HT1080 (cell line): ENCODE measurements at regions not wholly inside any gene's neighbourhood (a gene's known extent, or its start where the extent isn't known, plus 50 kb on each side); places are given as distances from the start of the nearest gene placed in this dataset.

Source experiments
- DNase-seq: peaks from one replicate; pipeline ENCODE4 v3.0.0-alpha.2; 2015; ENCODE audit warnings: low read depth

DNA sequence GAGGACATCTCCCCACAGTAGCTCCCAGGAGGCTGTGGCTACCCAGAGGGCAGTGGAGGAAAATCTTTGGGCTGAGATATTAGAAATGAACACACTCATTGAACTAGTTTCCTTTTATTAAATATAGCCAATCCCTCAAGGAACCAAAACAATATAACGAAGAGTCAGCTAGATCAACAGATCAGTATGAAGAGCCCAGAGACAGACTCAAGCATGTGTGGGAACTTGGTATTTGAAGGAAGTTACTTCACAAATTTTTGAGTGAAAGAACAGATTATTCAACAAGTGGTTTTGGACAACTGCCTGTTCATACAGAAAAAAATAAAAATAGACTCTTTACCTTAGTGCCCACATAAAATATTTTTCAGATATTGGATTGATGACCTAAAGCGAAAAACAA is 183.6 kb upstream of the PMFBP1 start:
- DNase-seq = no peak

GRCh38 chr16:72349719-72350118 is 177.8 kb upstream of the PMFBP1 start:
- DNase-seq = no peak

DNA sequence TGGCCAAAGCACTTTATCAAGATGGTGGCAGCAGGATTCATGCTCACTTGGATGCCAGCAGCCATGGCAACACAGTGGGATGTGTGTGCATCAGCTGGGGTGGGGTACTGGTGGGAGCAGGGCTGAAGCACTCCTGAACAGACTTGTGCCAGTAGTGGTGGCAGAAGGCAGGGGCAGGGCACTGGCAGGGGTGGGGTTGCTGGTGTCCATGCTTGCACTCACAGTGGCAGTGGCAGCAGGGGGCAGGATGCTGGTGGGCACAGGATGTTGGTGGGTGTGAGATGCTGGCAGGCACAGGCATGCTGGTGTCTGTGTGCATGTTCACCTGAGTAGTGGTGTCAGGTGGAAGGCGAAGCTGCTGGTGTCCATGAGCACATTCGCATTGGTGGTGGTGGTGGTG is 161.0 kb upstream of the PMFBP1 start:
- no peak for DNase-seq

DNA sequence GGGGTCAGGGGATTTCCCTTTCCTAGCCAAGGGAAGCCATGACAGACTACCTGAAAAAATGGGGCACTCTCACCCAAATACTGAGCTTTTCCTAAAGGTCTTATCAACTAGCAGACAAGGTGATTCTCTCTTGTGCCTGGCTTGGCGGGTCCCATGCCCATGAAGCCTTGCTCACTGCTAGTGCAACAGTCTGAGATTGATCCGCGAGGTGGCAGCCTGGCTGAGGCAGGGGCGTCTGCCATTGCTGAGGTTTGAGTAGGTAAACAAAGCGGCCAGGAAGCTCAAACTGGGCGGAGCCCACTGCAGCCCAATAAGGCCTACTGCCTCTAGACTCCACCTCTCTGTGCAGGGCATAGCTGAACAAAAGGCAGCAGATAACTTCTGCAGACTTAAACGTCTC is 152.6 kb upstream of the PMFBP1 start:
- no peak for DNase-seq

DNA sequence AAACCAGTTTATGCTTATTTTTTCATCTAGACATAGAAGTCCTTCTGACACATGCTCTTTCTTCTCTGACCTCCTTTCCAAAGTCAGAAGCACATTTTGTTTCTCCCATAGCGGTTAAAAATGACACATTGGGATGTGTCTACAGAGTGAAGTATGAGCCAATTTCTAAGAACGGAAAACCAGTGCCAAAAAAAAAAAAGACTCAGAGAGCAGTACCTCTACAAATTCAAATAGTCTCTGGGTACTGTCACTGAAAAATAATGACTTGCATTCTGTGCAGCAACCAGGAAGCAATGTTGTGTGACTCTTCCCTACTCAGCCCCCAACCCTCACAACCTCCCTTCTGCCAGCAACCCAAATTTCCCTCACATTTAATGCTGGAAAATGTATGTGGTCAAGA is 145.5 kb upstream of the PMFBP1 start:
- DNase-seq = peak; percentile 1

GRCh38 chr16:72313903-72314302 is 141.9 kb upstream of the PMFBP1 start:
- no peak for DNase-seq

DNA sequence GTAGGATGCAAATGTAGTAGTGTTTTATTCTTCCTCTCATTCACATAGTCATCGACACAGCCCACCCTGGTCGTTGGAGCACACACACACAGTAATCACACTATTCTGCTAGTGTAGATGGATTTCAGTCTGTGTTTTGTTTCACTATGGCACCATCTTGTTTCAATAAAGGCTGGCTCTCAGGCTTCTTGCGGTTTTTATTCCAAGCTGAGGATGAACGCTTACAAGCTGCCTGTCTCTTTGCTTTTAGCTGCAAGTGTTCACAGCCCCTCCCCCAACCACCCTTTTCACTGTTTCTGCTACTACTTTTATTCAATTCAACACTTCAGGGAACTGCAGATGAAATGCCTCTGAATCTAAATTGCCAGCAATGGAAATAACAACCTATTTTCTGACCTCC is 140.9 kb upstream of the PMFBP1 start:
- DNase-seq = no peak

DNA sequence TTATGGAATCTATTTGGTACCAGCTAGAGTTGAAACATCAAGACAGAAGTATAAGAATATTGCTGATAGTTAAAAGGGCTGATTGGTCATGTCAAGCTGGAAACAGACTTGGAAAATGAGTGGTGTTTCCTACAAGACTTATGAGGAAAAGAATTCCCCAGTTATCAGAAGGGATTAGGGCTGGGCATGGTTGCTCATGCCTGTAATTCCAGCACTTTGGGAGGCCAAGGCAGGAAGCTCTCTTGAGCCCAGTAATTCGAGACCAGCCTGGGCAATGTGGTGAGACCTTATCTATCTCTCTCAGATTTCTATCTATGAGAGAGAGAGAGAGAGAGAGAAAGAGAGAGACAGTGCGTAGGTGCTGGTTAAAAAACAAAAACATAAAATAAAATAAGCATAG is 139.5 kb upstream of the PMFBP1 start:
- DNase-seq = no peak

- no peak for DNase-seq
Observed at GRCh38 chr16:72309001-72309400, 137.0 kb upstream of the PMFBP1 start.

- no peak for DNase-seq
Observed at GRCh38 chr16:72308396-72308795, 136.4 kb upstream of the PMFBP1 start.

DNA sequence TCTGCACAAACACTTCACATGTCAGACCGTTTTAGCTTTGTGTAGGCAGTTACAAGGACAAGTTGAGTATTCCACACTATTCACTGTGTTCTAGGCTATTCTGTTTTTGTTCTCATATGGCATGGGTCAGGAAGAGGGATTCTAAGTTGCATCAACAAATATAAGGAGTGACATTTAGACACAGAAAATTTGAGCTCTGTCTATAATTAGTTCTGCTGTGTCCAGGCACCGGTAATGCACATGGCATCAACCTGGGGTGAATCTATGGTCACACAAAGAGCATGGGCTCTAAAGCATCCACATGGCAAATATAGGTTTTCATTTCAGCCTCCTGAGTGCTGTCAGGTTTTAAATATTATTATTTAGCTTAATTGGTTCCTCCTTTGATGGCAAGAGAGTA is 130.4 kb upstream of the PMFBP1 start:
- DNase-seq = no peak

DNA sequence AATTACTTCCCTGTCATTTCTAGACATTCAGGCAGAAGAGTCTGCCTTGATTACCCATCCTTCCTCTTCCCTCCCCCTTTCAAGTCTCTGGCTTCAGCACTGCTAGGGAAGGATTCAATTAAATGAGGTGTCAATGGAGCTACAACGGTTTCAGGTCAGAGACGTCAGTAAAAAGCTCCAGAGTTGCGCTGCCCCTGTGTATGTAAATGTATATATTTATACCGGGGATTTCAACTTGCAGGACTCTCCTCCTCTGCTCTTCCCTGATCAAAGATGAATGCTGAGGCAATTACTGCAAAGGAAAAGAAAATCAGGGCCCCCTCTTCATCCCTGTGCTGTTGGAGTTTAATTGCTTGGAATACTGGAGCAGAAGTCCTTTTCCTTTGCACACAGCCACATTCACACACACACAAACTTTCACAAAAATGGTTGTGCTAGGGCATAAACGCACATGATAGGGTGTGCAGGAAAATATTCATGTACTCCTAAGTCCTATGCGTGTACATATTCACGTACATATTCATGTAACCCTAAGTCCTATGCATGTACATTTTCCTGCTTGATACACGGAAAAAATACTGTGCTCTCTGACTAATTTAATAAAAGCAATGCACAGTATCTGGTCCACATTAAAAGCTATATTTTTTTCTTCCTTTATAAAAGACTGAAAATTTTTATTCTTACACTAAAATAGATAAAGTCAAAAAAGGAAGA is 129.7 kb upstream of the PMFBP1 start:
- no peak for DNase-seq

DNA sequence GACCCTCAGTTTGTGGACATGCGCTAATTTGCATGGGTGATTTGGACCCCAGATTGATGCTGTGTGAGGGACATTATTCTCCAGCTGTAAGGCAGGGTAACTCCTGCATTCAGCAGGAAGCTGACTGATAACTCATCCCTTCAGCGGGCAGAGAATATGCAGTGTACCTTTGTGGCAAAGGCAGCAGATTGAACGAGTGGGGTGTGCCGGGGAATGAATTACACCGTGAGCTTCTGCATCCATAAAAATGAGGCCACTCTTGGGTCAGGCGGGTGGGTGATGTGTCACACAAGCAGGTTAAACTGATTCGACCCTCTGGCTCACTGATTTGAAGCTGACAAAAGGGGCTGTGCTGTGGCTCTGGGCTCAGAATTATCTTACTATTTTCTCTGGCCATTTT is 128.9 kb upstream of the PMFBP1 start:
- DNase-seq = peak; percentile 10

DNA sequence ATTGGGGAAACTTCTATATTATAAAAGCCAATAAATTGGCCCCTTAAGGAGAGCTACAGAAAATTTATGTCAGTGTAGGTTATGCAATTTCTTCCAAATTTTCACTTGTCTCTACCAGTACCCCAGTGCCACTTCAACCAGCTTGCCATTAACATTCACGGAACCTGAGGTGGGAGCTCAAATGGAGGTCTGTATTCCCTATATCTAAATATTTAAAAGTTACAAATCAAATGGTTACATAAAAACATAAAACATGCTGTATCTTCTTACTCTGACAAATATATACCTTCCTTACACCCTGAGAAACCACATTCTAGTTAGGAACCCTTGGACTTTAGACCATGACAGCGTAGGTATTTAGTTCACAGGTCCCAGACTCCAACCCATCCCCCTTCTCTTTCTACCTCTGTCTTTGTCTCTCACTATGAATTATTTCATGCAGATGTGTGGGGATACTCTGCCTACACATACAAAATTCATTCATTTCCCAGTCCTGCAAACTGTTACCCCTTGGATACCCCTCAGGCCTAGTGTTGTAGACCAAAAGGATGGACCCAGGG is 127.8 kb upstream of the PMFBP1 start:
- DNase-seq = no peak

DNA sequence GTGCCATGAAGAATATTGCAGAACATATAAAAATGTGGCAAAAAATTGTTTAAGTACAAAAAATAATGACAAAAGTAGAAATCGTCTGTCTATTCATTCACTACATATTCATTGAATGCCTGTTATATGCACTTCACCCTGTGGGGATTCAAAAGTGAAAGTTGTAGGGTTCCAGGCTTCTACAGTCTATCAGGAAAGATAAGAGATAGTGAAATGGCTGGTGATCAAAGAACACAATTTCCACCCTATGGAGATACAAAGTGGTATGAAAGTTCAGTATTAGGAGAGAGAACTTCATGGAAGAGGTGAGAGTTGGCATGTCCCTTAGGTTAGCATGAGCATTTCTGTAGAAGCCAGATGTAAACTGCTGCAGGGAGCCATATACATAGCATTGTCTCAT is 127.0 kb upstream of the PMFBP1 start:
- DNase-seq = no peak

- no peak for DNase-seq
Observed at GRCh38 chr16:72295914-72296313, 124.0 kb upstream of the PMFBP1 start.

DNA sequence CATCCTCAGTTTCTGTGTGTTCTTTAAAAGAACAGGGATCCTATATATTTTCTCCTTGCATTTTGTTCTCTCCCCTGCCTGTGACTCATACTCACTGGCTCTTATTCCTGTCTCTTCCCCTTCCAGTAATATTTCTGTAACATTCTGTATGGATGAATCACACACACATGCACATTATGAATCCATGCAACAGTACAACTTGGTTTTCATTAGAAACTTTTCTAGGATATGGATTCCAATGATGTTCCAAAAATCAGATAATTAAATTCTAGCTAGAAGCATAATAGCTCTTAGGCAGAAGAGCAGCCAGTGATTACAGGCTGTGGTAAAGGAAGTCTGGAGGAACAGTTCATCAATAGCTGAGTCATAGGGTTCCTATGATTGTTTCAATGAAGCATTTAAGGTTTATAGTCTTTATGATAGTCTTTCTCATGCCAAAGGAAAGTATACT is 119.6 kb upstream of the PMFBP1 start:
- peak; percentile 93 for DNase-seq

- no peak for DNase-seq
Observed at GRCh38 chr16:72291121-72291520, 119.2 kb upstream of the PMFBP1 start.

- DNase-seq = no peak
Observed at GRCh38 chr16:72287649-72288048, 115.7 kb upstream of the PMFBP1 start.

DNA sequence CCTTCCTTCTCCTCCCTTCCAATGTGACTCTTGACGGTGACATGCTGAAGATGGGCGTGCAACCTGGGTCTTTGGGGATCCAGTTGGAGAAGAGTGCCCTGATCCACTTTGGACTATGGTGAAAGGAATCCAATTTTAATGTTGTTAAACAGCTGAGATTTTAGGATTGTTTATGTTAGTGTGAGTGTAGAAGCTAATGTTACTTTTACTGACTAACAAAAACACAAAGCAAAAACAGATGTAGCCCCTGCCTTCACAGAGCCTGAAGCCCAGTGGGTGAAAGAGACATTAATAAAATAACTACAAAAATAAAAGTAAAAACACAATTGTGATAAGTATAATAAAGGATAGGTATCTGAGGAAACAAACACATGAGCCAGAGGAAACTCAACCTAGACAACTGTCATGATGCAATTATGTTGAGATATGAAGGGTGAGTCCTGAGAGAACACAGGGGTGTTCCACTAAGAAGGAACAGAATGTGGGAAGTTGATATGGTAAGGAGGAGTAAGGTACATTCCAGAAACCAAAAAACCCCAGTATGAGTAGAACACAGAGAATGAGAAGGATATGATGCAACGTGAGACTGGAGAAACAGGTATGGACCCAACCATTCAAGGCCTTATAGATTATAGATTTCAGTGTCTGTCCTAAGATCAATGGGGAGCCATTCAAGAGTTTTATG is 115.1 kb upstream of the PMFBP1 start:
- DNase-seq = no peak

DNA sequence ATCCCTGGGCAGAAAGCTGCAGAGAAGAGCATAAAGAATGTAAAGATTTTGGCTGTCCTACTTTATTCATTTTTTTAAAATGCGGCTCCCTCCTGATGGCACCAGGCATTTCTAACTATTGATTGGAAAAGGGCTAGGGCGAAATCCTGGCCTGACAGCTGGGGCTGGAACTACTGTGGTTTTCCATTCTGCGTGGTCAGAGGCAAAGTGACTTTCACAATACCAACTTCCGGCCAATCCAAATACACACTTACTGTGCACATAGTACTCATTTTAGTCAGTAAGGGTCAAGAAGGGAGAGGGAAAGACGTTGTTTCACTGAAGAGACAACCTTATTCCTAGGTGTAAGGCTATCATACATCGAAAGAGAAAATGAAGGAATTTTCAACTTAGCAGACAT is 113.8 kb upstream of the PMFBP1 start:
- DNase-seq = no peak

DNA sequence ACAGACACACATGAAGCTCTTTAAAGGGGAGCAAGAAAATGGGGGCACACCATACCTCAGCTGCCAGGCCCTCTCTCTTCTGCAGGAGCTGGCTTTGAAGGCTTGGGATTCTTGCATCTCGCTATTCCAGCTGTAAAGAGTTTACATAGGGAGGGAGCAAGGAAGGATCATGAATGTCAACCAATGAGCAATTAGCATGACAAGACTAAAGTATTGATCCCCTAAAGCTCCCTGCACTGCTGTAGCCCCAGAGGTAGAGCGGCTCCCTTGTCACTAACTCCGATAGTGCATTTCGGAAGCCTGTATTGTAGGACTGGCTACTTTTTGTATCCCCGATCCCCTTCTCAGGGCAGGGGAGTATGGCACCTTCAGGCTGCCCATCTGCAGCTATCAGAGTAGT is 113.4 kb upstream of the PMFBP1 start:
- DNase-seq = no peak
